Activated naive CD4-positive, alpha-beta T cell treated with anti-CD3 and anti-CD28 coated beads, Interleukin-2, amount 10 ng/mL, durations not matched to agents 7 days and 5 days (primary cell): ENCODE measurements at regions not wholly inside any gene's neighbourhood (a gene's known extent, or its start where the extent isn't known, plus 50 kb on each side); places are given as distances from the start of the nearest gene placed in this dataset.
"Not testable (repeated sequence)": the region's sequence is repeated elsewhere in the genome, so short reads cannot be mapped to it uniquely, and the experiment has no call there.

ENCODE experiments used
- CTCF ChIA-PET: fragments of 350-600 bp; sonication (Branson Sonifier 250); formaldehyde crosslinking; loops from one replicate; lab custom pipeline; 2021; ENCODE audit warnings: antibody characterized with exemption; lab: Charles Lee
- DNase-seq: peaks from one replicate; pipeline ENCODE4 v3.0.0-alpha.2; 2020
- H3K27ac Mint-ChIP-seq: one replicate; pipeline ENCODE4 v1.8.0; 2021; ENCODE audit warnings: mild to moderate bottlenecking, moderate library complexity, mixed read lengths
- H3K27me3 Mint-ChIP-seq: one replicate; pipeline ENCODE4 v1.8.0; 2021; ENCODE audit warnings: mild to moderate bottlenecking, mixed read lengths
- H3K36me3 Mint-ChIP-seq: one replicate; pipeline ENCODE4 v1.8.0; 2021; ENCODE audit warnings: mixed read lengths
- H3K4me1 Mint-ChIP-seq: one replicate; pipeline ENCODE4 v1.8.0; 2021; ENCODE audit warnings: mixed read lengths
- H3K4me3 Mint-ChIP-seq: one replicate; pipeline ENCODE4 v1.8.0; 2021; ENCODE audit warnings: mild to moderate bottlenecking, moderate library complexity, mixed read lengths
- H3K9me3 Mint-ChIP-seq: one replicate; pipeline ENCODE4 v1.8.0; 2021; ENCODE audit warnings: mixed read lengths

GRCh38 chr14:48304729-48305128 is 629.3 kb upstream of the MDGA2 start:
- Mint-ChIP-seq H3K27me3 (no peaks in the 10 kb centered on the region), H3K4me1 (no peaks in the 10 kb centered on the region), H3K4me3 (no peak overlapping the region), H3K27ac (no peak overlapping the region), H3K36me3 (no peaks in the 10 kb centered on the region), H3K9me3 (peaks cover 3% of the 10 kb centered on the region)
- CTCF ChIA-PET, result no interaction called here
- no peak for DNase-seq

GRCh38 chr14:48289701-48290100 is 614.3 kb upstream of the MDGA2 start:
- DNase-seq, result no peak
- Mint-ChIP-seq H3K27ac (no peak overlapping the region), H3K4me3 (no peak overlapping the region)

GRCh38 chr14:48285217-48285616 is 609.8 kb upstream of the MDGA2 start:
- H3K27ac Mint-ChIP-seq, DNase-seq, H3K4me3 Mint-ChIP-seq, H3K4me1 Mint-ChIP-seq, H3K27me3 Mint-ChIP-seq, H3K36me3 Mint-ChIP-seq, H3K9me3 Mint-ChIP-seq, CTCF ChIA-PET: not testable (repeated sequence)

More at GRCh38 chr14:48289701-48290100, 614.3 kb upstream of the MDGA2 start:
- CTCF ChIA-PET, result no interaction called here
- H3K36me3 Mint-ChIP-seq, result no peaks in the 10 kb centered on the region
- no peaks in the 10 kb centered on the region for H3K27me3 Mint-ChIP-seq
- no peaks in the 10 kb centered on the region for H3K9me3 Mint-ChIP-seq
- H3K4me1 Mint-ChIP-seq, result no peaks in the 10 kb centered on the region

GRCh38 chr14:48275301-48275700 is 599.9 kb upstream of the MDGA2 start:
- Mint-ChIP-seq H3K36me3 (no peaks in the 10 kb centered on the region), H3K27ac (no peak overlapping the region), H3K27me3 (no peaks in the 10 kb centered on the region), H3K4me3 (no peak overlapping the region), H3K4me1 (no peaks in the 10 kb centered on the region), H3K9me3 (no peaks in the 10 kb centered on the region)
- no peak for DNase-seq
- CTCF ChIA-PET, result no interaction called here

DNA sequence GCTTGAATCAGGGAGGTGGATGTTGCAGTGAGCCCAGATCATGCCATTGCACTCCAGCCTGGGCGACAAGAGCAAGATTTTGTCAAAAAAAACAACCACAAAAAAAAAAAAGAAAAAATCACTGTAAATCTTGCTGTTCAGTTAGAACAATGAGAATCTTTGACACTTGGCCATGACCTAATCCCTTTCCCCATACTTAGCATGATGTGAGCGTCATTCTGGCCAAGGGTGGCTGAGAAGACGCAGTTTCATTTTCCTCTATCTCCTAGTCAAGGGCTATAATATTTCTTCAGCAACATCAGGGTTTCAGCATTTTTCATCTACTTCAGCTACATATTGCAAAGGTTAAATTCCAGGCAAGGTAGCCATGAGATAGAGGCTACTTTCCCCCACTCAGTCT is 599.4 kb upstream of the MDGA2 start:
- CTCF ChIA-PET, result no interaction called here
- Mint-ChIP-seq H3K36me3 (no peaks in the 10 kb centered on the region), H3K4me1 (no peaks in the 10 kb centered on the region), H3K4me3 (no peak overlapping the region), H3K27me3 (no peaks in the 10 kb centered on the region), H3K9me3 (no peaks in the 10 kb centered on the region), H3K27ac (no peak overlapping the region)
- DNase-seq, result no peak

DNA sequence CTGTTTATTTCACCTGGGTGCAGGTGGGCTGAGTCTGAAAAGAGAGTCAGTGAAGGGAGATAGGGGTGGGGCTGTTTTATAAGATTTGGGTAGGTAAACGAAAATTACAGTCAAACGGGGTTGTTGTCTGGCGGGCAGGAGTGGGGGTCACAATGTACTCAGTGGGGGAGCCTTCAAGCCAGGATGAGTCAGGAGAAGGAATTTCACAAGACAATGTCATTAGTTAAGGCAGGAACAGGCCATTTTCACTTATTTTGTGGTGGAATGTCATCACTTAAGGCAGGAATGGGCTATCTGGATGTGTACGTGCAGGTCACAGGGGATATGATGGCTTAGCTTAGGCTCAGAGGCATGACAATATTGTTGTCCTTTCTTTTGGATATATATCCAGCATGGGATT is 592.5 kb upstream of the MDGA2 start:
- DNase-seq, H3K4me1 Mint-ChIP-seq, H3K27ac Mint-ChIP-seq, CTCF ChIA-PET, H3K36me3 Mint-ChIP-seq, H3K27me3 Mint-ChIP-seq, H3K4me3 Mint-ChIP-seq: not testable (repeated sequence)
- peaks cover 14% of the 10 kb centered on the region for H3K9me3 Mint-ChIP-seq

DNA sequence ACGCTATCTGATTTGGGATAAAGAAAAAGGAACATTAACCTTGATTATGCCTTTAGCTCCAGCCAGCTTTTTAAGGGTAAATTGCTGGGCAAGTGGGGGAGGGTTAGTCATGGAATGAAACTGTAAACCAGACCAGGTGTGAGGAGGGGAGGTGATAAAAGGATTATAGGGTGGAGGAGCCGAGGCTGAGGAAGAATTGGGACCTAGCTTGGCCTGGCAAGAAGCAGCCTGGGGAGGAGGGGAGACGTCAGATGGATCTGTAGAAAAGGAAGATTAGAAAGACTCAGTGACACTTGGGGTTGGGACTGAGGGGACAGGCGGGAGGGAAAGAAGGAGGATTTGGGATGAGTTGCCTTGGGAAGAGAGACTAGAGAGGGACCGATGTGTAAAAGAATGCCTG is 590.8 kb upstream of the MDGA2 start:
- peaks cover 14% of the 10 kb centered on the region for H3K9me3 Mint-ChIP-seq
- CTCF ChIA-PET, H3K27ac Mint-ChIP-seq, H3K4me1 Mint-ChIP-seq, H3K36me3 Mint-ChIP-seq, H3K4me3 Mint-ChIP-seq, H3K27me3 Mint-ChIP-seq, DNase-seq: not testable (repeated sequence)

GRCh38 chr14:48261436-48261835 is 586.0 kb upstream of the MDGA2 start:
- Mint-ChIP-seq H3K27me3 (no peaks in the 10 kb centered on the region), H3K27ac (no peak overlapping the region), H3K4me3 (no peak overlapping the region), H3K4me1 (no peaks in the 10 kb centered on the region), H3K36me3 (no peaks in the 10 kb centered on the region), H3K9me3 (peaks cover 17% of the 10 kb centered on the region)
- no peak for DNase-seq
- CTCF ChIA-PET, result no interaction called here

DNA sequence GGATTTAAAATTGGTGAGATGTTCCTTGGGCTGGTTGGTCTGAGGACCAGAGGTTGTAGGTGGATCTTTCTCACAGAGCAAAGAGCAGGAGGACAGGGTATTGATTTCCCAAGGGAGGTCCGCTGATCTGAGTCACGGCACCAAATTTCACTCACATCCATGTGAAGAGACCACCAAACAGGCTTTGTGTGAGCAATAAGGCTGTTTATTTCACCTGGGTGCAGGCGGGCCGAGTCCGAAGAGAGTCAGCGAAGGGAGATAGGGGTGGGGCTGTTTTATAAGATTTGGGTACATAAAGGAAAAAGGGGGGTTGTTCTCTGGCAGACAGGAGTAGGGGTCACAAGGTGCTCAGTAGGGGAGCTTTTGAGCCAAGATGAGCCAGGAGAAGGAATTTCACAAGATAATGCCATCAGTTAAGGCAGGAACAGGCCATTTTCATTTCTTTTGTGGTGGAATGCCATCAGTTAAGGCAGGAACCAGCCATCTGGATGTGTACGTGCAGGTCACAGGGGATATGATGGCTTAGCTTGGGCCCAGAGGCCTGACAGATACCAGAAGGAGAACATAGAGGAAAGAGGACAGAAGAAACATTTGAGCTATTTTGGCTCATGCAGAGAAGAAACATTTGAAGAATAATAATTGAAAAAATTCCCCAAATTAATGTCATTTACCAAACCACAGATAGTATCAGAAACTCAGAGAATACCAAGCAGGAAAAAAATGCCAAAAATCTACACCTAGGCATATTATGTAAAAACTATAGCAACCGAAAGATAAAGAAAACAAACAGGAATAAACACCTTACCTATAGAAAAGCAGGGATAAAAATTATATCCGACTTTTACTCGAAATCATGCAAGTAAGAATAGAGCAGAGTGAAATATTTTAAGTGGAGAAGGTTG is 585.2 kb upstream of the MDGA2 start:
- DNase-seq, CTCF ChIA-PET, H3K27me3 Mint-ChIP-seq, H3K4me1 Mint-ChIP-seq, H3K36me3 Mint-ChIP-seq, H3K27ac Mint-ChIP-seq, H3K4me3 Mint-ChIP-seq: not testable (repeated sequence)
- H3K9me3 Mint-ChIP-seq, result peaks cover 12% of the 10 kb centered on the region

GRCh38 chr14:48259876-48260275 is 584.5 kb upstream of the MDGA2 start:
- H3K4me3 Mint-ChIP-seq, H3K36me3 Mint-ChIP-seq, DNase-seq, CTCF ChIA-PET, H3K27me3 Mint-ChIP-seq, H3K27ac Mint-ChIP-seq, H3K4me1 Mint-ChIP-seq: not testable (repeated sequence)
- H3K9me3 Mint-ChIP-seq, result peaks cover 12% of the 10 kb centered on the region

GRCh38 chr14:48259232-48259631 is 583.8 kb upstream of the MDGA2 start:
- H3K36me3 Mint-ChIP-seq, H3K27me3 Mint-ChIP-seq, CTCF ChIA-PET, H3K4me1 Mint-ChIP-seq, H3K27ac Mint-ChIP-seq, DNase-seq, H3K4me3 Mint-ChIP-seq: not testable (repeated sequence)
- H3K9me3 Mint-ChIP-seq, result peaks cover 12% of the 10 kb centered on the region

GRCh38 chr14:48258703-48259102 is 583.3 kb upstream of the MDGA2 start:
- H3K4me1 Mint-ChIP-seq, H3K27ac Mint-ChIP-seq, CTCF ChIA-PET, H3K27me3 Mint-ChIP-seq, H3K36me3 Mint-ChIP-seq, DNase-seq, H3K4me3 Mint-ChIP-seq: not testable (repeated sequence)
- peaks cover 12% of the 10 kb centered on the region for H3K9me3 Mint-ChIP-seq

- H3K36me3 Mint-ChIP-seq, result no peaks in the 10 kb centered on the region
- H3K27me3 Mint-ChIP-seq, result no peaks in the 10 kb centered on the region
- H3K4me1 Mint-ChIP-seq, result no peaks in the 10 kb centered on the region
- no peaks in the 10 kb centered on the region for H3K9me3 Mint-ChIP-seq
- H3K27ac Mint-ChIP-seq, result no peak overlapping the region
- DNase-seq, result no peak
- H3K4me3 Mint-ChIP-seq, result no peak overlapping the region
- CTCF ChIA-PET, result interaction anchor here (0.5 kb wide), 1 partner anchor 243 kb away, joined by 3 read pairs; no protein-coding TSS in a partner anchor
Measured at GRCh38 chr14:48253020-48253419, 577.6 kb upstream of the MDGA2 start.

- H3K27me3 Mint-ChIP-seq, result no peaks in the 10 kb centered on the region
- no peaks in the 10 kb centered on the region for H3K36me3 Mint-ChIP-seq
- H3K4me1 Mint-ChIP-seq, result no peaks in the 10 kb centered on the region
- CTCF ChIA-PET, result no interaction called here
- no peak overlapping the region for H3K4me3 Mint-ChIP-seq
- no peak for DNase-seq
- no peak overlapping the region for H3K27ac Mint-ChIP-seq
- no peaks in the 10 kb centered on the region for H3K9me3 Mint-ChIP-seq
Measured at GRCh38 chr14:48251290-48251689, 575.9 kb upstream of the MDGA2 start.

DNA sequence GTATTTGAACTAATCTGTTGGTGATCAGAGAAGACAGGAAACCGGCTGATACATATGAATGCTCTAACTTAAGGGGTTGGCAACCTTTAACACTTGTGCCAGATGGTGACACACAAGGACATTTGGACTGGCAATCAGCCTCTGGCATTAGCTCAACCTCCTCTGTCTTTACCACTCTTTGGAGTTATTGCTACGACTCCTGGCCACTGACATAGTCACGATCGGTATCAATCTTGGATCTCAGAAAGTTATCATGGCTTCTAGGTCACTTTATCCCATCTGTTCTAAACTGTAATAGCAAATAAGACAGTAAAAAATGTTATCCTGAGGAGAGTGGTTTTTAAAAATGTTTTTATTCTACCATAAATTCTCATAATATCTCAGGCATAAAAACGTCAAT is 575.2 kb upstream of the MDGA2 start:
- CTCF ChIA-PET, result no interaction called here
- H3K36me3 Mint-ChIP-seq, result no peaks in the 10 kb centered on the region
- H3K4me1 Mint-ChIP-seq, result no peaks in the 10 kb centered on the region
- H3K27me3 Mint-ChIP-seq, result no peaks in the 10 kb centered on the region
- no peak for DNase-seq
- no peak overlapping the region for H3K27ac Mint-ChIP-seq
- no peak overlapping the region for H3K4me3 Mint-ChIP-seq
- H3K9me3 Mint-ChIP-seq, result no peaks in the 10 kb centered on the region
